ENCODE measurements at regions not wholly inside any gene's neighbourhood (a gene's known extent, or its start where the extent isn't known, plus 50 kb on each side); places are given as distances from the start of the nearest gene placed in this dataset.

DNA sequence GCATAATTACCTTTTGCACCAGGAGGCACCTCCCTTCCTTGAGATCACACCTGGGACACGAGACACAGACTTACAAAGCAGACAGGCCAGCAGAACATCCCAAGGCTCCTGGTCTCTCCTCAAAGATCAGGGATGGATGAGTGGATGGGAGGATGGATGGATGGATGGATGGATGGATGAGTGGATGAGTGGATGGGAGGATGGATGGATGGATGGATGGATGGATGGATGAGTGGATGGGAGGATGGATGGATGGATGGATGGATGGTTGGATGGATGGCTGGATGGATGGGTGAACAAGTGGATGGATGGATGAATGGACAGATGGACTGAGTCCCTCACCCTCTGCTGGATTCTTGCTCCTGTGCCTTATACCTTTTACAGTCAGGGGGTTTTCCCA is 364.0 kb downstream of the BCOR start:
- H3K27me3 Mint-ChIP-seq, result peaks cover 5% of the 10 kb centered on the region
- no peaks in the 10 kb centered on the region for H3K9me3 ChIP-seq (ENCODE audit: control insufficient read depth in 2 of 2, low read length in 2 of 2)
- H3K27me3 ChIP-seq (ENCODE audit: control insufficient read depth, insufficient read depth, low read length), result no peaks in the 10 kb centered on the region
- H3K4me3 ChIP-seq (ENCODE audit: low read depth, low read length), result no peak overlapping the region
- no peaks in the 10 kb centered on the region for H3K36me3 ChIP-seq (ENCODE audit: control insufficient read depth, insufficient read depth, low read length)
- peaks cover 5% of the 10 kb centered on the region for H3K4me1 ChIP-seq (ENCODE audit: control insufficient read depth, insufficient read depth, low read length, poor library complexity, severe bottlenecking)
- H3K4me3 Mint-ChIP-seq, result no peak overlapping the region
- no peaks in the 10 kb centered on the region for H3K36me3 Mint-ChIP-seq
- peaks cover 0 to 3% (median 0%) of the 10 kb centered on the region in 7 donors for H3K9me3 Mint-ChIP-seq
- no peak overlapping the region for H3K27ac ChIP-seq (ENCODE audit: insufficient read depth, low read length, poor library complexity, severe bottlenecking)
- no peak for DNase-seq
- ATAC-seq (ENCODE audit: low read depth in 2 of 2), result no peak
- H3K4me1 Mint-ChIP-seq, result peaks cover 0 to 8% (median 3%) of the 10 kb centered on the region in 4 donors
- peak overlapping the region in 1 of 3 donors; percentile 66 for H3K27ac Mint-ChIP-seq

DNA sequence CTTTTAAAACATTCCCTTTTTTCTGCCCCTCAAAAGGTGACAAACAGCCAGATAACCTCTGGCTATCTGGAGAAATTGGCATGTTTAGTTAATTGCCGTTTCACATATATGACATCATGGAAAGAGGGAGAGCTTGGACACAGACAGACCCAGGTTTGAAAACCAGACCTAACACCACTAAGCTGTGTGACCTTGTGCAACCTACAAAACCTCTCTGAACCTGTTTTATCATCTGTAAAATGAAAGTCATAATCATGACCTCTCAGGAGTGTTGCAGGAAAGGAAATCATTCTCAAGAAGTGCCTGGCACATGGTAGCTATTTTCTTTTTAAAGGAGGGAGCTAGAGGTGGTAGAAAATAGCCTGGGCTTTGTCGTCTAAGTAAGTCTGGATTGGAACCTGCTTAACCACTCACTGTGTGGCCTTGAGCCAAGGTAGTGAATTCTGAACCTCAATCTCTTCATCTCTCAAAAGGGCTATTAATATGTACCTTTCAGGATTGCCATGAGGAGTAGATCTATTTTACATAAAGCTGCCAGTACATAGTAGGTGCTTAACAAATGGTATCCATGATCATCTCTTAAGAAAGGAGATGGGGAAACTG is 363.5 kb downstream of the BCOR start:
- no peak for ATAC-seq (ENCODE audit: low read depth in 2 of 2)
- Histone ChIP-seq H3K4me3 (ENCODE audit: low read depth, low read length) (no peak overlapping the region), H3K36me3 (ENCODE audit: control insufficient read depth, insufficient read depth, low read length) (no peaks in the 10 kb centered on the region), H3K27me3 (ENCODE audit: control insufficient read depth, insufficient read depth, low read length) (no peaks in the 10 kb centered on the region), H3K9me3 (ENCODE audit: control insufficient read depth in 2 of 2, low read length in 2 of 2) (no peaks in the 10 kb centered on the region), H3K27ac (ENCODE audit: insufficient read depth, low read length, poor library complexity, severe bottlenecking) (no peak overlapping the region), H3K4me1 (ENCODE audit: control insufficient read depth, insufficient read depth, low read length, poor library complexity, severe bottlenecking) (peaks cover 5% of the 10 kb centered on the region)
- Mint-ChIP-seq H3K4me3 (no peak overlapping the region), H3K36me3 (no peaks in the 10 kb centered on the region), H3K9me3 (peaks cover 0 to 3% (median 0%) of the 10 kb centered on the region in 7 donors), H3K27ac (no peak overlapping the region), H3K27me3 (peaks cover 5% of the 10 kb centered on the region), H3K4me1 (peaks cover 0 to 8% (median 3%) of the 10 kb centered on the region in 4 donors)
- DNase-seq, result no peak

DNA sequence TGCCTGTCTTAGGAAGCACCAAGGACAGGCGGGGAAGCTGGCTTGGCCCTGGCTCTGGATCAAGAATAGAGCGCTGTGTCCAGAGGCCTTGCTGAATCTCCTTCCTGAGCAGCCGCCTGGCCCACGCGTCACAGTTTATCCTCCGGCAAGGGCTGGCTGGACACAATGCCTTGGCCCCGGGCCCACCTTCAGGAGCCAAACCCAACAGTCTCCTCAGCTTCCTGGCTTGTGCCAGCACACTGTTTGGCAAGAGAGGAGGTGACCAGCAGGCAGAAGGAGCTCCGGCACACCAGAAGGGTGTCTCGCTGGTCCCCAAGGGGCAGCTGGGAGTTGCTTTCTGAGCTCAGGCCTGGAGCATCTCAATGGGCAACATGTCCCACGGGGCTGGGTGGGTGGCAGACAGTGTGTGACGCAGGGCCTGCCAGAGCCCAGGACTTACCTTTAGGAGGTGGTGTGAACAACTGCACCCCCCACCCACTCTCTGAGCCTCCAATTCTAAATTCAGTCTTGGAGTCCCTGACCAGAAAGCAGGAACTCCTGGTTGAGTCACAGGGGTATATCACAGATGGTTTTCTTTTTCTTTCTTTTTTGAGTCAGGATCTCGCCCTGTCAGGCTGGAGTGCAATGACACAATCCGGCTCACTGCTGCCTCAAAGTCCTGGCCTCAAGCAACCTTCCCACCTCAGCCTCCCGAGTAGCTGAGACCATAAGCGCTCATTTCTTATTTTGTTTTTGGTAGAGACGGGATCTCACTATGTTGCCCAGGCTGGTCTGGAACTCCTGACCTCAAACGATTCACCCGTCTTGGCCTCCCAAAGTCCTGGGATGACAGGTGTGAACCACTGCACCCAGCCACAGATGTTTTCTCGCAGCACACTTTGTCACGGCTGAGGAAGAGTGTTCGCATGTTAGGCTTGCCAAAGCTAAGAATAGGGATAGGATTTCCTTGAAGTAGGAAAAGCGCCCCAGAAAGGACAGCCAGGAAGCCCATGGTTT is 361.2 kb downstream of the BCOR start:
- no peaks in the 10 kb centered on the region for H3K9me3 ChIP-seq (ENCODE audit: control insufficient read depth in 2 of 2, low read length in 2 of 2)
- ATAC-seq (ENCODE audit: low read depth in 2 of 2) (no peak), DNase-seq (no peak)
- no peaks in the 10 kb centered on the region for H3K36me3 Mint-ChIP-seq
- H3K27ac Mint-ChIP-seq, result no peak overlapping the region
- no peaks in the 10 kb centered on the region for H3K36me3 ChIP-seq (ENCODE audit: control insufficient read depth, insufficient read depth, low read length)
- peaks cover 0 to 3% (median 0%) of the 10 kb centered on the region in 7 donors for H3K9me3 Mint-ChIP-seq
- no peak overlapping the region for H3K4me3 ChIP-seq (ENCODE audit: low read depth, low read length)
- H3K4me3 Mint-ChIP-seq, result no peak overlapping the region
- no peaks in the 10 kb centered on the region for H3K27me3 Mint-ChIP-seq
- H3K4me1 ChIP-seq (ENCODE audit: control insufficient read depth, insufficient read depth, low read length, poor library complexity, severe bottlenecking), result no peaks in the 10 kb centered on the region
- no peaks in the 10 kb centered on the region for H3K27me3 ChIP-seq (ENCODE audit: control insufficient read depth, insufficient read depth, low read length)
- H3K27ac ChIP-seq (ENCODE audit: insufficient read depth, low read length, poor library complexity, severe bottlenecking), result no peak overlapping the region
- no peaks in the 10 kb centered on the region for H3K4me1 Mint-ChIP-seq

DNA sequence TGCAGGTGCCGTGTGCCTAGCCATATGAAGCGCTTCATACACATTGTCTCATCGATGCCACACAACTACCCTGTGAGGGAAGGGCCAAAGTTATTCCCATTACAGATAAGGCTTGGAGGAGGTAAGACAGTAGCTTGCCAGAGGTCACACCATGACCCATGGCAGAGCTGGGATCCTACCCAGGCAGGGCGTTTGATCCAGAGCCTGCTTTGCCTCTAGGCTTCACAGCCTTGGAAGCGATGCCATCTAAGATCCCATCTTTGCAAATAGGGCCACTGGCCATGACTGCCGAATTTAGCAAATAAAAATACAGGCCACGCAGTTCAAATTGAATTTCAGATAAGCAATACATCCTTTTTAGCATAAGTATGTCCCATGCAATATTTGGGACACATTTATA is 358.2 kb downstream of the BCOR start:
- no peaks in the 10 kb centered on the region for H3K4me1 Mint-ChIP-seq
- H3K36me3 ChIP-seq (ENCODE audit: control insufficient read depth, insufficient read depth, low read length), result no peaks in the 10 kb centered on the region

DNA sequence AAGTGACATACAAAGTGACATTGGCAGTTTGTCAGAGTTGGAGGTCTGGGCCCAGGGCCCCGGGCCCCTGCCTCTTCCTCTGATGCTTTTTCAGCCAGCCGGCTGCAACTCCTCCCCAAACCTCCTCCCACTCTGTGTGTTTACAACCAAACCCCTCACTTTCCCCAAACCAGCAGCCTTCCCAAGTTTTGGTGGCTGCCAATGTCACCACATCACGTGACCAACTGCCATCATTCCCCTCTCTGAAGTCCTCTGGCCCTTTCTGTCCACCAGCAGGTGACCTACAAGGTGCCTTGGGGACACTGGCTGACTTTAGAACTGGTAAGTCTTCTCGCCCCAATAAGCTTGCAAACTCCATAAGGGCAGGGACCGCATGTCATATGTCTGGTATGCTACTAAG is 357.7 kb downstream of the BCOR start:
- no peak overlapping the region for H3K27ac ChIP-seq (ENCODE audit: insufficient read depth, low read length, poor library complexity, severe bottlenecking)
- DNase-seq (no peak), ATAC-seq (ENCODE audit: low read depth in 2 of 2) (no peak)
- Mint-ChIP-seq H3K36me3 (no peaks in the 10 kb centered on the region), H3K27ac (no peak overlapping the region), H3K27me3 (peaks cover 4% of the 10 kb centered on the region), H3K4me1 (no peaks in the 10 kb centered on the region), H3K9me3 (peaks cover 0 to 3% (median 0%) of the 10 kb centered on the region in 7 donors), H3K4me3 (no peak overlapping the region)
- H3K36me3 ChIP-seq (ENCODE audit: control insufficient read depth, insufficient read depth, low read length), result no peaks in the 10 kb centered on the region
- H3K4me1 ChIP-seq (ENCODE audit: control insufficient read depth, insufficient read depth, low read length, poor library complexity, severe bottlenecking), result no peaks in the 10 kb centered on the region
- no peaks in the 10 kb centered on the region for H3K9me3 ChIP-seq (ENCODE audit: control insufficient read depth in 2 of 2, low read length in 2 of 2)
- no peak overlapping the region for H3K4me3 ChIP-seq (ENCODE audit: low read depth, low read length)
- no peaks in the 10 kb centered on the region for H3K27me3 ChIP-seq (ENCODE audit: control insufficient read depth, insufficient read depth, low read length)

More for the DNA sequence above, 358.2 kb downstream of the BCOR start:
- Mint-ChIP-seq H3K27ac (no peak overlapping the region), H3K27me3 (peaks cover 4% of the 10 kb centered on the region), H3K9me3 (peaks cover 0 to 2% (median 0%) of the 10 kb centered on the region in 7 donors), H3K4me3 (no peak overlapping the region), H3K36me3 (no peaks in the 10 kb centered on the region)
- ATAC-seq (ENCODE audit: low read depth in 2 of 2) (no peak), DNase-seq (no peak)
- Histone ChIP-seq H3K9me3 (ENCODE audit: control insufficient read depth in 2 of 2, low read length in 2 of 2) (no peaks in the 10 kb centered on the region), H3K27me3 (ENCODE audit: control insufficient read depth, insufficient read depth, low read length) (no peaks in the 10 kb centered on the region), H3K4me1 (ENCODE audit: control insufficient read depth, insufficient read depth, low read length, poor library complexity, severe bottlenecking) (no peaks in the 10 kb centered on the region), H3K4me3 (ENCODE audit: low read depth, low read length) (no peak overlapping the region), H3K27ac (ENCODE audit: insufficient read depth, low read length, poor library complexity, severe bottlenecking) (no peak overlapping the region)

DNA sequence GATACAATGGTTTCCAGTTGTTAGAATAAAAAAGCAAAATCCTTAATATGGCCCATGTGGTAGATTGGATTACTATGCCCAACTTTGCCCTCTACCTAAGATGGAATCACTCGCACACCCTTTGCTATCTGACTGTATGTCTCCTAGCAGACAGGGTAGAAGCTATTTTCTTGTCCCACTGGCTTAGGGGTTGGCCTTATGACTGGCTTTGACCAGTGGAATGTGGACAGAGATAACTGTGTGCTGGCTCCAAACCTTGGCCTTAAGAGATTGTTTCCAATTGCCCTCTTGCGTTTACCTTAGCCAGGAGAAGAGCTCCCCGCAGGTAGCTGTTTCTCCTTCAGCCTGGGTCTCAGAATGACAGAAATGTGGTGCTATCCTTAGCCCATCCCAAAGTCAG is 355.9 kb downstream of the BCOR start:
- Histone ChIP-seq H3K4me1 (ENCODE audit: control insufficient read depth, insufficient read depth, low read length, poor library complexity, severe bottlenecking) (no peaks in the 10 kb centered on the region), H3K36me3 (ENCODE audit: control insufficient read depth, insufficient read depth, low read length) (no peaks in the 10 kb centered on the region), H3K9me3 (ENCODE audit: control insufficient read depth in 2 of 2, low read length in 2 of 2) (no peaks in the 10 kb centered on the region), H3K27ac (ENCODE audit: insufficient read depth, low read length, poor library complexity, severe bottlenecking) (no peak overlapping the region), H3K4me3 (ENCODE audit: low read depth, low read length) (no peak overlapping the region), H3K27me3 (ENCODE audit: control insufficient read depth, insufficient read depth, low read length) (no peaks in the 10 kb centered on the region)
- ATAC-seq (ENCODE audit: low read depth in 2 of 2) (no peak), DNase-seq (no peak)
- peaks cover 0 to 3% (median 0%) of the 10 kb centered on the region in 7 donors for H3K9me3 Mint-ChIP-seq
- H3K27me3 Mint-ChIP-seq, result peaks cover 4% of the 10 kb centered on the region
- H3K4me1 Mint-ChIP-seq, result no peaks in the 10 kb centered on the region
- no peaks in the 10 kb centered on the region for H3K36me3 Mint-ChIP-seq
- H3K27ac Mint-ChIP-seq, result no peak overlapping the region
- no peak overlapping the region for H3K4me3 Mint-ChIP-seq

DNA sequence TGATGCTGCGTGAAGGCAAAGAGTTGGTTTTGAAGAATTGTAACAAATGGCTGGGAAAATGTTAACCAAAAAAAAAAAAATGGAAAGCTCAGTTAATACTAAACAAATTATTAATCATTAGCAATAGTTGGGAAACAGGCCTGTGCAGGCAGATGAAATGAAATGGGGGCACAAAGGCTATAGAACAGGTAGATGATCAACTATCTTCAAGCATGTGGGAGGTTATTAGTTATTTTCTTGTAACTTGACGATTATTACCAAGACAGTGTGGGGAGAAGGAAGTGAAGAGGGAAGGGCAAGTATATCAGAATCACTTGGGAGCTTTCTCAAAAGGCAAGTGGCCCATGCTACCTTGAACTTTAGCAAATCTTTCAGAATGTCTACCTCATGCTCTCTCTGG is 351.9 kb downstream of the BCOR start:
- Histone ChIP-seq H3K4me3 (ENCODE audit: low read depth, low read length) (no peak overlapping the region), H3K9me3 (ENCODE audit: control insufficient read depth in 2 of 2, low read length in 2 of 2) (no peaks in the 10 kb centered on the region), H3K36me3 (ENCODE audit: control insufficient read depth, insufficient read depth, low read length) (no peaks in the 10 kb centered on the region), H3K4me1 (ENCODE audit: control insufficient read depth, insufficient read depth, low read length, poor library complexity, severe bottlenecking) (no peaks in the 10 kb centered on the region), H3K27me3 (ENCODE audit: control insufficient read depth, insufficient read depth, low read length) (no peaks in the 10 kb centered on the region), H3K27ac (ENCODE audit: insufficient read depth, low read length, poor library complexity, severe bottlenecking) (no peak overlapping the region)
- Mint-ChIP-seq H3K9me3 (peaks cover 0 to 3% (median 0%) of the 10 kb centered on the region in 7 donors), H3K4me1 (peaks cover 0 to 2% (median 0%) of the 10 kb centered on the region in 4 donors), H3K36me3 (no peaks in the 10 kb centered on the region), H3K27ac (no peak overlapping the region), H3K27me3 (peaks cover 4% of the 10 kb centered on the region), H3K4me3 (no peak overlapping the region)
- DNase-seq (no peak), ATAC-seq (ENCODE audit: low read depth in 2 of 2) (no peak)

Measured in CD4-positive, CD25-positive, alpha-beta regulatory T cell (primary cell).